Liver (tissue), 8 donors: ENCODE measurements at regions not wholly inside any gene's neighbourhood (a gene's known extent, or its start where the extent isn't known, plus 50 kb on each side); places are given as distances from the start of the nearest gene placed in this dataset.

Experiments used
- DNase-seq: peaks from one replicate; pipeline ENCODE4 v3.0.0-alpha.2; 2017; ENCODE audit warnings: low spot score
- H3K27ac ChIP-seq, 2 donors: one replicate each; pipeline ENCODE4 v1.7.0; 2013; ENCODE audit warnings: inconsistent platforms in 2 of 2, low read length in 2 of 2, control low read depth in 1 of 2, low read depth in 1 of 2, mild to moderate bottlenecking in 1 of 2
- H3K27me3 ChIP-seq, 4 donors: one replicate each; pipeline versions ENCODE4 v1.6.1 to v1.7.0; 2013; ENCODE audit warnings: low read length in 3 of 4, inconsistent platforms in 1 of 4, mild to moderate bottlenecking in 1 of 4, moderate library complexity in 1 of 4; ENCODE audit not compliant: control insufficient read depth in 4 of 4, insufficient read depth in 4 of 4
- H3K36me3 ChIP-seq, 4 donors: one replicate each; pipeline versions ENCODE4 v1.6.1 to v1.7.0; 2013; ENCODE audit warnings: low read length in 3 of 4, mild to moderate bottlenecking in 3 of 4, low read depth in 1 of 4, moderate library complexity in 1 of 4; ENCODE audit not compliant: control insufficient read depth in 4 of 4, insufficient read depth in 3 of 4
- H3K4me1 ChIP-seq, 4 donors: one replicate each; pipeline versions ENCODE4 v1.6.1 to v1.7.0; 2013; ENCODE audit warnings: low read length in 3 of 4, mild to moderate bottlenecking in 3 of 4, moderate library complexity in 1 of 4; ENCODE audit not compliant: control insufficient read depth in 4 of 4, insufficient read depth in 4 of 4
- H3K4me3 ChIP-seq, 3 donors: one replicate each; pipeline versions ENCODE4 v1.6.1 to v1.7.0; 2013; ENCODE audit warnings: low read length in 3 of 3, control low read depth in 1 of 3, low read depth in 1 of 3, mild to moderate bottlenecking in 1 of 3
- H3K9ac ChIP-seq, 2 donors: one replicate each; pipeline ENCODE4 v1.7.0; 2013; ENCODE audit warnings: low read length in 2 of 2, mild to moderate bottlenecking in 2 of 2, moderate library complexity in 2 of 2, control low read depth in 1 of 2, low read depth in 1 of 2
- H3K9me3 ChIP-seq, 4 donors: one replicate each; pipeline versions ENCODE4 v1.6.1 to v1.7.0; 2013; ENCODE audit warnings: low read length in 3 of 4; ENCODE audit not compliant: control insufficient read depth in 4 of 4
- ATF3 ChIP-seq: IDR thresholded peaks from 2 replicates; pipeline ENCODE4 v1.6.1; 2016; ENCODE audit warnings: antibody characterized with exemption
- CTCF ChIP-seq: fragments of 150-350 bp; IDR thresholded peaks from 2 replicates; pipeline ENCODE4 v1.5.1; 2017; ENCODE audit warnings: improper control_type of control experiment, low read depth, low read length; ENCODE audit not compliant: missing input control
- EGR1 ChIP-seq, 2 donors: IDR thresholded peaks; 2 replicates each; pipeline ENCODE4 v1.6.1; 2016 to 2018; ENCODE audit warnings: antibody characterized with exemption in 2 of 2, low read depth in 2 of 2
- FOXA1 ChIP-seq: IDR thresholded peaks from 2 replicates; pipeline ENCODE4 v1.6.1; 2016; ENCODE audit warnings: antibody characterized with exemption
- FOXA2 ChIP-seq: IDR thresholded peaks from 2 replicates; pipeline ENCODE4 v1.6.1; 2016; ENCODE audit warnings: antibody characterized with exemption
- HNF4A ChIP-seq, 2 donors: conservative IDR thresholded peaks; 2 replicates each; pipeline ENCODE4 v1.6.1; 2016; ENCODE audit warnings: antibody characterized with exemption in 2 of 2, mild to moderate bottlenecking in 2 of 2
- HNF4G ChIP-seq: IDR thresholded peaks from 2 replicates; pipeline ENCODE4 v1.6.1; 2016; ENCODE audit warnings: antibody characterized with exemption
- JUND ChIP-seq, 2 donors: IDR thresholded peaks; 2 replicates each; pipeline ENCODE4 v1.6.1; 2016; ENCODE audit warnings: antibody characterized with exemption in 2 of 2
- MAX ChIP-seq: IDR thresholded peaks from 2 replicates; pipeline ENCODE4 v1.6.1; 2016; ENCODE audit warnings: antibody characterized with exemption
- NR2F2 ChIP-seq: IDR thresholded peaks from 2 replicates; pipeline ENCODE4 v1.6.1; 2016; ENCODE audit warnings: antibody characterized with exemption
- RAD21 ChIP-seq, 2 donors: IDR thresholded peaks; 2 replicates each; pipeline ENCODE4 v1.6.1; 2016; ENCODE audit warnings: antibody characterized with exemption in 2 of 2, mild to moderate bottlenecking in 2 of 2
- RXRA ChIP-seq, 2 donors: IDR thresholded peaks; 2 replicates each; pipeline ENCODE4 v1.6.1; 2017 to 2018; ENCODE audit warnings: antibody characterized with exemption in 2 of 2, mild to moderate bottlenecking in 1 of 2
- SP1 ChIP-seq: IDR thresholded peaks from 2 replicates; pipeline ENCODE4 v1.6.1; 2018; ENCODE audit warnings: antibody characterized with exemption, mild to moderate bottlenecking
- TAF1 ChIP-seq: conservative IDR thresholded peaks from 2 replicates; pipeline ENCODE4 v1.6.1; 2016; ENCODE audit warnings: antibody characterized with exemption, mild to moderate bottlenecking
- YY1 ChIP-seq: IDR thresholded peaks from 2 replicates; pipeline ENCODE4 v1.6.1; 2016; ENCODE audit warnings: antibody characterized with exemption, mild to moderate bottlenecking
- ZBTB33 ChIP-seq: IDR thresholded peaks from 2 replicates; pipeline ENCODE4 v1.6.1; 2016; ENCODE audit warnings: antibody characterized with exemption
- WGBS: extraction: QIAGEN DNeasy Blood & Tissue Kit; methylation state at CpG from one replicate; pipeline ENCODE4 v1.1.7; 2013; 5-methylcytosine and 5-hydroxymethylcytosine counted together
- donor health status: healthy.
- donor health status: healthy.
- donor health status: healthy.
- donor health status: healthy.
- donor health status: healthy.

GRCh38 chr14:101113108-101113612 lies 209.6 kb upstream of the RTL1 start:
- TF ChIP-seq MAX (no peak), NR2F2 (no peak), SP1 (no peak), ZBTB33 (no peak)
- no peaks in the 10 kb centered on the region for H3K36me3 ChIP-seq
- no peak for DNase-seq

GRCh38 chr14:101113835-101114725 lies 210.6 kb upstream of the RTL1 start:
- H3K27me3 ChIP-seq, result no peaks in the 10 kb centered on the region
- no peak overlapping the region for H3K4me3 ChIP-seq
- no peaks in the 10 kb centered on the region for H3K36me3 ChIP-seq
- WGBS, result 86% methylated on average over 16 of the region's 16 CpGs
- H3K4me1 ChIP-seq, result no peaks in the 10 kb centered on the region
- TF ChIP-seq TAF1 (no peak), CTCF (no peak), JUND (IDR thresholded peaks at IDR 0.05) (no peak), RXRA (IDR thresholded peaks at IDR 0.05) (no peak), HNF4G (no peak), EGR1 (IDR thresholded peaks at IDR 0.05; ENCODE audit: low read depth in 2 of 2) (no peak), NR2F2 (no peak), RAD21 (IDR thresholded peaks at IDR 0.05) (no peak), HNF4A (conservative IDR thresholded peaks at IDR 0.05) (no peak), ZBTB33 (no peak), YY1 (no peak), FOXA2 (no peak), FOXA1 (no peak), ATF3 (no peak), SP1 (no peak)
- no peak overlapping the region for H3K9ac ChIP-seq
- no peaks in the 10 kb centered on the region for H3K9me3 ChIP-seq
- H3K27ac ChIP-seq, result no peak overlapping the region
- DNase-seq, result peak; percentile 28

More at GRCh38 chr14:101113108-101113612, 209.6 kb upstream of the RTL1 start:
- no peak overlapping the region for H3K4me3 ChIP-seq
- no peaks in the 10 kb centered on the region for H3K4me1 ChIP-seq
- H3K27me3 ChIP-seq, result no peaks in the 10 kb centered on the region
- no peak overlapping the region for H3K27ac ChIP-seq
- no peak overlapping the region for H3K9ac ChIP-seq
- WGBS, result 93% methylated on average over 9 of the region's 9 CpGs
- no peaks in the 10 kb centered on the region for H3K9me3 ChIP-seq
